ENCODE measurements at regions not wholly inside any gene's neighbourhood (a gene's known extent, or its start where the extent isn't known, plus 50 kb on each side); places are given as distances from the start of the nearest gene placed in this dataset.

DNA sequence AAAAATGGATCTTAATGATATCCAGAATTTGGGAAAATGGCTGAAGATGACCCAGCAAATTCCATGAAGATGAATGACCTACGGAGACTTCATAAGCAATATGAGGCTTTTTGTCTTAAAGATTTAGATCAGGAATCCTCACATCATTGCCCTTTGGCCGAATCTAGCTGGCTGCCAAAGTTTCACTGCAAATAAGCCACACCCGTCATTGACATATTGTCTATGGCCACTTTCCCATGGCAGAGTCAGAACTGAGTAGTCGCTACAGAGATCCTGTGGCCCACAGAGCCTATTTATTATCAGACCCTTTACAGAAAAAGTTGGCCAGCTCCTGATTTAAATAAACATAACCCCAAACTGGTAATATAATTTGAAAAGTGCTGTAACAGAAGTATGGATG, 307.4 kb upstream of the RARB start:
- H3F3A ChIP-seq (ENCODE audit: insufficient read depth, low read length, poor library complexity, severe bottlenecking), result no peaks in the 10 kb centered on the region
- no peaks in the 10 kb centered on the region for H3K9me3 ChIP-seq (ENCODE audit: low read length)
- H3K27me3 ChIP-seq (ENCODE audit: insufficient read depth, low read depth, low read length), result no peaks in the 10 kb centered on the region
- H3K4me2 ChIP-seq (ENCODE audit: low read length), result no peak overlapping the region
- no peak overlapping the region for H2AFZ ChIP-seq (ENCODE audit: low read depth, low read length)
- no peak overlapping the region for H3K4me3 ChIP-seq (ENCODE audit: low read length)
- TF ChIP-seq, protein P1, sequence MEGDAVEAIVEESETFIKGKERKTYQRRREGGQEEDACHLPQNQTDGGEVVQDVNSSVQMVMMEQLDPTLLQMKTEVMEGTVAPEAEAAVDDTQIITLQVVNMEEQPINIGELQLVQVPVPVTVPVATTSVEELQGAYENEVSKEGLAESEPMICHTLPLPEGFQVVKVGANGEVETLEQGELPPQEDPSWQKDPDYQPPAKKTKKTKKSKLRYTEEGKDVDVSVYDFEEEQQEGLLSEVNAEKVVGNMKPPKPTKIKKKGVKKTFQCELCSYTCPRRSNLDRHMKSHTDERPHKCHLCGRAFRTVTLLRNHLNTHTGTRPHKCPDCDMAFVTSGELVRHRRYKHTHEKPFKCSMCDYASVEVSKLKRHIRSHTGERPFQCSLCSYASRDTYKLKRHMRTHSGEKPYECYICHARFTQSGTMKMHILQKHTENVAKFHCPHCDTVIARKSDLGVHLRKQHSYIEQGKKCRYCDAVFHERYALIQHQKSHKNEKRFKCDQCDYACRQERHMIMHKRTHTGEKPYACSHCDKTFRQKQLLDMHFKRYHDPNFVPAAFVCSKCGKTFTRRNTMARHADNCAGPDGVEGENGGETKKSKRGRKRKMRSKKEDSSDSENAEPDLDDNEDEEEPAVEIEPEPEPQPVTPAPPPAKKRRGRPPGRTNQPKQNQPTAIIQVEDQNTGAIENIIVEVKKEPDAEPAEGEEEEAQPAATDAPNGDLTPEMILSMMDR (IDR thresholded peaks at IDR 0.05; ENCODE audit: poor library complexity, severe bottlenecking), result no peak
- no peak for TF ChIP-seq RAD21 (conservative IDR thresholded peaks at IDR 0.05)
- TF ChIP-seq EZH2 (IDR thresholded peaks at IDR 0.05; ENCODE audit: borderline replicate concordance, insufficient read depth, low read length, poor library complexity, severe bottlenecking), result no peak
- no peak for TF ChIP-seq SMC3 (conservative IDR thresholded peaks at IDR 0.05; ENCODE audit: poor library complexity)
- no peak for TF ChIP-seq MXI1 (conservative IDR thresholded peaks at IDR 0.05; ENCODE audit: poor library complexity, severe bottlenecking)
- TF ChIP-seq, protein P2, sequence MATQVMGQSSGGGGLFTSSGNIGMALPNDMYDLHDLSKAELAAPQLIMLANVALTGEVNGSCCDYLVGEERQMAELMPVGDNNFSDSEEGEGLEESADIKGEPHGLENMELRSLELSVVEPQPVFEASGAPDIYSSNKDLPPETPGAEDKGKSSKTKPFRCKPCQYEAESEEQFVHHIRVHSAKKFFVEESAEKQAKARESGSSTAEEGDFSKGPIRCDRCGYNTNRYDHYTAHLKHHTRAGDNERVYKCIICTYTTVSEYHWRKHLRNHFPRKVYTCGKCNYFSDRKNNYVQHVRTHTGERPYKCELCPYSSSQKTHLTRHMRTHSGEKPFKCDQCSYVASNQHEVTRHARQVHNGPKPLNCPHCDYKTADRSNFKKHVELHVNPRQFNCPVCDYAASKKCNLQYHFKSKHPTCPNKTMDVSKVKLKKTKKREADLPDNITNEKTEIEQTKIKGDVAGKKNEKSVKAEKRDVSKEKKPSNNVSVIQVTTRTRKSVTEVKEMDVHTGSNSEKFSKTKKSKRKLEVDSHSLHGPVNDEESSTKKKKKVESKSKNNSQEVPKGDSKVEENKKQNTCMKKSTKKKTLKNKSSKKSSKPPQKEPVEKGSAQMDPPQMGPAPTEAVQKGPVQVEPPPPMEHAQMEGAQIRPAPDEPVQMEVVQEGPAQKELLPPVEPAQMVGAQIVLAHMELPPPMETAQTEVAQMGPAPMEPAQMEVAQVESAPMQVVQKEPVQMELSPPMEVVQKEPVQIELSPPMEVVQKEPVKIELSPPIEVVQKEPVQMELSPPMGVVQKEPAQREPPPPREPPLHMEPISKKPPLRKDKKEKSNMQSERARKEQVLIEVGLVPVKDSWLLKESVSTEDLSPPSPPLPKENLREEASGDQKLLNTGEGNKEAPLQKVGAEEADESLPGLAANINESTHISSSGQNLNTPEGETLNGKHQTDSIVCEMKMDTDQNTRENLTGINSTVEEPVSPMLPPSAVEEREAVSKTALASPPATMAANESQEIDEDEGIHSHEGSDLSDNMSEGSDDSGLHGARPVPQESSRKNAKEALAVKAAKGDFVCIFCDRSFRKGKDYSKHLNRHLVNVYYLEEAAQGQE (IDR thresholded peaks at IDR 0.05; ENCODE audit: borderline replicate concordance), result no peak
- TF ChIP-seq POLR2AphosphoS5 (IDR thresholded peaks at IDR 0.05), result no peak
- TF ChIP-seq TAF1 (IDR thresholded peaks at IDR 0.05; ENCODE audit: low read depth), result no peak
- no peak for TF ChIP-seq EP300 (conservative IDR thresholded peaks at IDR 0.05; ENCODE audit: poor library complexity, severe bottlenecking)
- H3K36me3 ChIP-seq (ENCODE audit: insufficient read depth, low read length), result no peaks in the 10 kb centered on the region
- H3K27ac ChIP-seq (ENCODE audit: low read length), result no peak overlapping the region
- no peaks in the 10 kb centered on the region for H3K9me2 ChIP-seq (ENCODE audit: insufficient read depth, low read length)
- no peaks in the 10 kb centered on the region for H3K79me2 ChIP-seq (replicated peaks; ENCODE audit: insufficient read depth, low read length)
- no peak overlapping the region for H3K9ac ChIP-seq (ENCODE audit: low read length)
- H4K20me1 ChIP-seq (ENCODE audit: insufficient read depth), result no peaks in the 10 kb centered on the region

DNA sequence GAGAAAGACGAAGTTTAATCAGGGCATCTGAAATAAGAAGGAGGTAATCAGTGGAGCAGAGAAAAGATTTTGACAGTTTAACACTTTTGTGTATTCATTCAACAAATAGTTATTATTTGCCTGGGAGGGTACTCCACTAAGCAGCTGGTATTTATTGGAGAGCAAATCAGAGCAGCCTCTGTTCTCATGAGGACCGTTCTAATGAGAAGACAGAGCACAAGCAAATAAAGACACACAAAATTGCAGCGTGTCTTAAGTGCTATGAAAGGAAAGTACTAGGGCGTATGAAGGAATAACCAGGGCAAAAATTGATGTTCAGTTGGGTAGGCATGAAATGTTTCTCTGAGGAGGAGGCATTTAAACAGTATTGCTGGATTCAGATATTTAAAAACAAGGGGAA, 302.9 kb upstream of the RARB start:
- Histone ChIP-seq H2AFZ (ENCODE audit: low read depth, low read length) (no peak overlapping the region), H3K9me3 (ENCODE audit: low read length) (no peaks in the 10 kb centered on the region), H3K79me2 (replicated peaks; ENCODE audit: insufficient read depth, low read length) (no peaks in the 10 kb centered on the region), H3K36me3 (ENCODE audit: insufficient read depth, low read length) (no peaks in the 10 kb centered on the region), H3K27ac (ENCODE audit: low read length) (no peak overlapping the region), H3K27me3 (ENCODE audit: insufficient read depth, low read depth, low read length) (no peaks in the 10 kb centered on the region), H3K4me3 (ENCODE audit: low read length) (no peak overlapping the region), H3K4me2 (ENCODE audit: low read length) (no peak overlapping the region), H3K9ac (ENCODE audit: low read length) (no peak overlapping the region), H3F3A (ENCODE audit: insufficient read depth, low read length, poor library complexity, severe bottlenecking) (no peaks in the 10 kb centered on the region), H3K9me2 (ENCODE audit: insufficient read depth, low read length) (no peaks in the 10 kb centered on the region), H4K20me1 (ENCODE audit: insufficient read depth) (no peaks in the 10 kb centered on the region)
- no peak for TF ChIP-seq SMC3 (conservative IDR thresholded peaks at IDR 0.05; ENCODE audit: poor library complexity)
- TF ChIP-seq EZH2 (IDR thresholded peaks at IDR 0.05; ENCODE audit: borderline replicate concordance, insufficient read depth, low read length, poor library complexity, severe bottlenecking), result no peak
- TF ChIP-seq, protein P2 (IDR thresholded peaks at IDR 0.05; ENCODE audit: borderline replicate concordance), result no peak
- TF ChIP-seq EP300 (conservative IDR thresholded peaks at IDR 0.05; ENCODE audit: poor library complexity, severe bottlenecking), result no peak
- TF ChIP-seq MXI1 (conservative IDR thresholded peaks at IDR 0.05; ENCODE audit: poor library complexity, severe bottlenecking), result no peak
- TF ChIP-seq TAF1 (IDR thresholded peaks at IDR 0.05; ENCODE audit: low read depth), result no peak
- TF ChIP-seq, protein P1 (IDR thresholded peaks at IDR 0.05; ENCODE audit: poor library complexity, severe bottlenecking), result no peak
- TF ChIP-seq RAD21 (conservative IDR thresholded peaks at IDR 0.05), result no peak
- TF ChIP-seq POLR2AphosphoS5 (IDR thresholded peaks at IDR 0.05), result no peak
